OCI-LY3 (cell line): ENCODE measurements at regions not wholly inside any gene's neighbourhood (a gene's known extent, or its start where the extent isn't known, plus 50 kb on each side); places are given as distances from the start of the nearest gene placed in this dataset.

Experiments used
- CTCF ChIP-seq: fragments of 200-600, 300-600 bp; sonication (generic); IDR thresholded peaks from 2 replicates; pipeline ENCODE4 v1.5.1; 2014; ENCODE audit warnings: antibody characterized with exemption, low read length, low read depth
- EZH2phosphoT487 ChIP-seq: fragments of 200-600 bp; shearing (Covaris generic); IDR thresholded peaks from 2 replicates; pipeline ENCODE4 v1.6.1; 2018; ENCODE audit warnings: antibody characterized with exemption, mixed run types, low read depth

GRCh38 chr4:117267317-117267716, 181.9 kb upstream of the TRAM1L1 start:
- no peak for TF ChIP-seq CTCF
- TF ChIP-seq EZH2phosphoT487 = no peak
